HL-60 (cell line): ENCODE measurements at regions not wholly inside any gene's neighbourhood (a gene's known extent, or its start where the extent isn't known, plus 50 kb on each side); places are given as distances from the start of the nearest gene placed in this dataset.

Experiments used
- CTCF ChIP-seq: IDR thresholded peaks from one replicate; pipeline ENCODE4 v1.5.1; 2011; ENCODE audit warnings: low read length, control low read depth, inconsistent platforms; ENCODE audit not compliant: insufficient read depth
- POLR2AphosphoS5 ChIP-seq: IDR thresholded peaks from 2 replicates; pipeline ENCODE4 v1.6.1; 2012; ENCODE audit warnings: low read depth
- REST ChIP-seq: IDR thresholded peaks from 2 replicates; pipeline ENCODE4 v1.6.1; 2012; ENCODE audit warnings: low read depth; ENCODE audit not compliant: insufficient replicate concordance

- TF ChIP-seq POLR2AphosphoS5 (no peak), CTCF (no peak), REST (no peak)
Observed at GRCh38 chr11:110774138-110775014, 62.1 kb upstream of the ARHGAP20 start.
